CD14-positive monocyte (primary cell): ENCODE measurements at regions not wholly inside any gene's neighbourhood (a gene's known extent, or its start where the extent isn't known, plus 50 kb on each side); places are given as distances from the start of the nearest gene placed in this dataset.

Source experiments
- DNase-seq, 3 donors: peaks; one replicate each; pipeline ENCODE4 v3.0.0-alpha.2; 2011 to 2022
- H2AFZ ChIP-seq: 2 replicates; pipeline ENCODE4 v1.6.0; 2012; ENCODE audit warnings: mild to moderate bottlenecking, low read depth, low read length, inconsistent platforms; ENCODE audit not compliant: insufficient read depth, poor library complexity, severe bottlenecking
- H3K27ac ChIP-seq, 2 donors: 1 replicate in 1 of 2; 2 replicates in 1 of 2; pipeline ENCODE4 v1.5.1; 2012 to 2013; ENCODE audit warnings: low read length in 2 of 2, control low read depth in 1 of 2, inconsistent platforms in 1 of 2, low read depth in 1 of 2, mild to moderate bottlenecking in 1 of 2
- H3K27me3 ChIP-seq, 2 donors: one replicate each; pipeline versions ENCODE4 v1.6.0 to v1.6.1; 2011 to 2013; ENCODE audit warnings: low read length in 2 of 2; ENCODE audit not compliant: control insufficient read depth in 2 of 2, insufficient read depth in 2 of 2
- H3K36me3 ChIP-seq, 2 donors: replicated peaks in 1 of 2; 1 replicate in 1 of 2; 2 replicates in 1 of 2; pipeline versions ENCODE4 v1.5.1 to v1.6.1; 2012 to 2013; ENCODE audit warnings: low read length in 2 of 2, control low read depth in 1 of 2, inconsistent platforms in 1 of 2, mild to moderate bottlenecking in 1 of 2; ENCODE audit not compliant: insufficient read depth in 2 of 2, control insufficient read depth in 1 of 2
- H3K4me1 ChIP-seq, 2 donors: 1 replicate in 1 of 2; 2 replicates in 1 of 2; pipeline versions ENCODE4 v1.5.1 to v1.6.1; 2012 to 2013; ENCODE audit warnings: low read length in 2 of 2, control low read depth in 1 of 2, inconsistent platforms in 1 of 2, mild to moderate bottlenecking in 1 of 2, moderate library complexity in 1 of 2; ENCODE audit not compliant: insufficient read depth in 2 of 2, control insufficient read depth in 1 of 2
- H3K4me2 ChIP-seq: replicated peaks from 2 replicates; pipeline ENCODE3; 2012; ENCODE audit warnings: low read length, moderate library complexity, mild to moderate bottlenecking; ENCODE audit not compliant: poor library complexity, severe bottlenecking; ENCODE audit errors: extremely low read depth
- H3K4me3 ChIP-seq, 3 experiments: fragments of 200-600 bp in 1 of 3; sonication (generic) in 1 of 3; replicated peaks in 1 of 3; 1 replicate in 2 of 3; 2 replicates in 1 of 3; pipeline ENCODE4 v1.5.1; 2011 to 2013; ENCODE audit warnings: low read length in 3 of 3, mild to moderate bottlenecking in 3 of 3, control low read depth in 2 of 3, low read depth in 2 of 3, inconsistent platforms in 1 of 3, moderate library complexity in 1 of 3
- H3K79me2 ChIP-seq: 2 replicates; pipeline ENCODE4 v1.6.0; 2012; ENCODE audit warnings: mild to moderate bottlenecking, control low read depth, inconsistent platforms, low read length, moderate library complexity; ENCODE audit not compliant: insufficient read depth
- H3K9ac ChIP-seq: 2 replicates; pipeline ENCODE4 v1.6.0; 2017; ENCODE audit warnings: low read length, mild to moderate bottlenecking; ENCODE audit not compliant: insufficient read depth, poor library complexity, severe bottlenecking
- H3K9me3 ChIP-seq, 2 donors: replicated peaks in 1 of 2; 1 replicate in 1 of 2; 2 replicates in 1 of 2; pipeline versions ENCODE4 v1.5.1 to v1.6.1; 2012 to 2013; ENCODE audit warnings: low read length in 2 of 2, control low read depth in 1 of 2; ENCODE audit not compliant: control insufficient read depth in 1 of 2, insufficient read depth in 1 of 2
- H4K20me1 ChIP-seq: 2 replicates; pipeline ENCODE4 v1.6.0; 2012; ENCODE audit warnings: mild to moderate bottlenecking, low read length, control low read depth, moderate library complexity; ENCODE audit not compliant: insufficient read depth
- H3K27ac Mint-ChIP-seq, 7 donors: one replicate each; pipeline ENCODE4 v1.8.0; 2020; ENCODE audit warnings: mild to moderate bottlenecking in 7 of 7, mixed read lengths in 7 of 7, moderate library complexity in 6 of 7, inconsistent platforms in 2 of 7
- H3K27me3 Mint-ChIP-seq, 3 donors: one replicate each; pipeline ENCODE4 v1.8.0; 2021 to 2022; ENCODE audit warnings: low read depth in 3 of 3, mild to moderate bottlenecking in 3 of 3, mixed read lengths in 3 of 3, moderate library complexity in 3 of 3, inconsistent platforms in 1 of 3
- H3K36me3 Mint-ChIP-seq, 2 donors: one replicate each; pipeline ENCODE4 v1.8.0; 2020; ENCODE audit warnings: mixed read lengths in 2 of 2, inconsistent platforms in 1 of 2, mild to moderate bottlenecking in 1 of 2
- H3K4me1 Mint-ChIP-seq: one replicate; pipeline ENCODE4 v1.8.0; 2020; ENCODE audit warnings: mild to moderate bottlenecking, mixed read lengths
- H3K4me3 Mint-ChIP-seq, 2 donors: one replicate each; pipeline ENCODE4 v1.8.0; 2020; ENCODE audit warnings: mild to moderate bottlenecking in 2 of 2, mixed read lengths in 2 of 2, moderate library complexity in 1 of 2
- H3K9me3 Mint-ChIP-seq, 7 donors: one replicate each; pipeline ENCODE4 v1.8.0; 2020 to 2022; ENCODE audit warnings: mixed read lengths in 7 of 7, mild to moderate bottlenecking in 6 of 7, moderate library complexity in 6 of 7, inconsistent platforms in 2 of 7
- WGBS: methylation state at CpG from one replicate; pipeline ENCODE4 v1.1.5; 2013; ENCODE audit warnings: missing lambda C conversion rate; ENCODE audit not compliant: insufficient coverage; 5-methylcytosine and 5-hydroxymethylcytosine counted together
- intact Hi-C, 2 donors: fragments of 100-400 bp; cut with micrococcal nuclease; formaldehyde crosslinking; loops; one replicate each; pipeline versions ENCODE4 v1.15.0 to v1.15.1; 2023
- TF ChIP-seq, protein P1 (sequence below): fragments of 200-600 bp; IDR thresholded peaks from one replicate; pipeline ENCODE4 v1.8.0; 2022; ENCODE audit warnings: antibody characterized with exemption, mild to moderate bottlenecking

DNA sequence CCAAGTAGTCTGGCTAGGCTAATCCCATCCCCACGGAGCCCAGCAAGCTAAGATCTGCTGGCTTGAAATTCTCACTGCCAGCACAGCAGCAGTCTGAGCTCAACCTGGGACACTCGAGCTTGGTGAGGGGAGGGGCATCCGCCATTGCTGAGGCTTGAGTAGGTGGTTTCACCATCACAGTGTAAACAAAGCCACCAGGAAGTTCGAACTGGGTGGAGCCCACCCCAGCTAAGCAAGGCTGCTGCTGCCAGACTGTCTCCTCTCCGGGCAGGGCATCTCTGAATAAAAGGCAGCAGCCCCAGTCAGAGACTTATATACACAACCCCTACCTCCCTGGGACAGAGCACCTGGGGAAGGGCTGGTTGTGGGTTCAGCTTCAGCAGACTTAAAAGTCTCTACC is 639.6 kb downstream of the IQCM start:
- 77% methylated on average over 3 of the region's 5 CpGs for WGBS
- intact Hi-C loops: no loop called here
- DNase-seq: no peak

DNA sequence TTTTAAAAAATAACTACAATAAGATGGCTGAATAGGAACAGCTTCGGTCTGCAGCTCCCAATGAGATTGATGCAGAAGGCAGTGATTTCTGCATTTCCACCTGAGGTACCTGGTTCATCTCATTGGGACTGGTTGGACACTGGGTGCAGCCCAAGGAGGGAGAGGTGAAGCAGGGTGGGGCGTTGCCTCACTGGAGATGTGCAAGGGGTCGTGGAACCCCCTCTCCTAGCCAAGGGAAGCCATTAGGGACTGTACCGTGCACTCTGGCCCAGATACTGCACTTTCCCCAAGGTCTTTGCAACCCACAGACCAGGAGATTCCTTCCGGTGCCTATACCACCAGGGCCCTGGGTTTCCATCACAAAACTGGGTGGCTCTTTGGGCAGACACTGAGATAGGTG is 640.1 kb downstream of the IQCM start:
- H3K4me2 ChIP-seq: no peak overlapping the region
- 77% methylated on average over 4 of the region's 5 CpGs for WGBS
- intact Hi-C loops: no loop called here
- H3K27me3 ChIP-seq: no peaks in the 10 kb centered on the region
- H4K20me1 ChIP-seq: no peaks in the 10 kb centered on the region
- H3K9ac ChIP-seq: no peak overlapping the region
- no peak overlapping the region for H3K27ac ChIP-seq
- no peaks in the 10 kb centered on the region for H3K79me2 ChIP-seq
- no peak overlapping the region for H2AFZ ChIP-seq
- H3K36me3 ChIP-seq: no peaks in the 10 kb centered on the region
- no peak overlapping the region for H3K27ac Mint-ChIP-seq
- TF ChIP-seq, protein P1, sequence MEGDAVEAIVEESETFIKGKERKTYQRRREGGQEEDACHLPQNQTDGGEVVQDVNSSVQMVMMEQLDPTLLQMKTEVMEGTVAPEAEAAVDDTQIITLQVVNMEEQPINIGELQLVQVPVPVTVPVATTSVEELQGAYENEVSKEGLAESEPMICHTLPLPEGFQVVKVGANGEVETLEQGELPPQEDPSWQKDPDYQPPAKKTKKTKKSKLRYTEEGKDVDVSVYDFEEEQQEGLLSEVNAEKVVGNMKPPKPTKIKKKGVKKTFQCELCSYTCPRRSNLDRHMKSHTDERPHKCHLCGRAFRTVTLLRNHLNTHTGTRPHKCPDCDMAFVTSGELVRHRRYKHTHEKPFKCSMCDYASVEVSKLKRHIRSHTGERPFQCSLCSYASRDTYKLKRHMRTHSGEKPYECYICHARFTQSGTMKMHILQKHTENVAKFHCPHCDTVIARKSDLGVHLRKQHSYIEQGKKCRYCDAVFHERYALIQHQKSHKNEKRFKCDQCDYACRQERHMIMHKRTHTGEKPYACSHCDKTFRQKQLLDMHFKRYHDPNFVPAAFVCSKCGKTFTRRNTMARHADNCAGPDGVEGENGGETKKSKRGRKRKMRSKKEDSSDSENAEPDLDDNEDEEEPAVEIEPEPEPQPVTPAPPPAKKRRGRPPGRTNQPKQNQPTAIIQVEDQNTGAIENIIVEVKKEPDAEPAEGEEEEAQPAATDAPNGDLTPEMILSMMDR: no peak
- peaks cover 0 to 2% (median 0%) of the 10 kb centered on the region in 3 donors for H3K27me3 Mint-ChIP-seq
- no peak overlapping the region for H3K4me3 ChIP-seq
- H3K4me1 Mint-ChIP-seq: no peaks in the 10 kb centered on the region
- H3K36me3 Mint-ChIP-seq: no peaks in the 10 kb centered on the region
- H3K4me3 Mint-ChIP-seq: no peak overlapping the region
- H3K4me1 ChIP-seq: no peaks in the 10 kb centered on the region
- H3K9me3 Mint-ChIP-seq: peaks cover 1 to 12% (median 8%) of the 10 kb centered on the region in 7 donors
- DNase-seq: no peak
- peaks cover 8 to 15% of the 10 kb centered on the region in 2 donors for H3K9me3 ChIP-seq

More for the DNA sequence above, 639.6 kb downstream of the IQCM start:
- no peaks in the 10 kb centered on the region for H4K20me1 ChIP-seq
- peaks cover 0 to 2% (median 0%) of the 10 kb centered on the region in 3 donors for H3K27me3 Mint-ChIP-seq
- no peaks in the 10 kb centered on the region for H3K27me3 ChIP-seq
- H2AFZ ChIP-seq: no peak overlapping the region
- no peaks in the 10 kb centered on the region for H3K36me3 Mint-ChIP-seq
- no peak overlapping the region for H3K9ac ChIP-seq
- no peak overlapping the region for H3K27ac Mint-ChIP-seq
- TF ChIP-seq, protein P1: no peak
- H3K4me1 ChIP-seq: no peaks in the 10 kb centered on the region
- H3K4me3 ChIP-seq: no peak overlapping the region
- no peak overlapping the region for H3K4me3 Mint-ChIP-seq
- no peak overlapping the region for H3K27ac ChIP-seq
- peaks cover 8 to 15% of the 10 kb centered on the region in 2 donors for H3K9me3 ChIP-seq
- peaks cover 5 to 15% (median 8%) of the 10 kb centered on the region in 7 donors for H3K9me3 Mint-ChIP-seq
- H3K4me2 ChIP-seq: no peak overlapping the region
- H3K36me3 ChIP-seq: no peaks in the 10 kb centered on the region
- no peaks in the 10 kb centered on the region for H3K4me1 Mint-ChIP-seq
- H3K79me2 ChIP-seq: no peaks in the 10 kb centered on the region
